Activated CD8-positive, alpha-beta memory T cell treated with anti-CD3 and anti-CD28 coated beads, Interleukin-2, amount 10 ng/mL, durations not matched to agents 7 days and 5 days (primary cell): ENCODE measurements at regions not wholly inside any gene's neighbourhood (a gene's known extent, or its start where the extent isn't known, plus 50 kb on each side); places are given as distances from the start of the nearest gene placed in this dataset.
A peak's percentile ranks its signal among the peaks of the same experiment; 100 is the strongest.

Experiments
- ATAC-seq: fragments of 150-1000 bp; cut with Tn5 transposase; one replicate; pipeline ENCODE4 v1.10.0; 2021; ENCODE audit warnings: moderate library complexity
- CTCF ChIA-PET: fragments of 350-600 bp; sonication (Branson Sonifier 250); formaldehyde crosslinking; loops from one replicate; lab custom pipeline; 2021; ENCODE audit warnings: antibody characterized with exemption; lab: Charles Lee
- DNase-seq: peaks from one replicate; pipeline ENCODE4 v3.0.0-alpha.2; 2020
- H3K27ac Mint-ChIP-seq: one replicate; pipeline ENCODE4 v1.8.0; 2021; ENCODE audit warnings: mild to moderate bottlenecking, mixed read lengths
- H3K27me3 Mint-ChIP-seq: one replicate; pipeline ENCODE4 v1.8.0; 2021; ENCODE audit warnings: mixed read lengths
- H3K36me3 Mint-ChIP-seq: one replicate; pipeline ENCODE4 v1.8.0; 2021; ENCODE audit warnings: mild to moderate bottlenecking, mixed read lengths
- H3K4me1 Mint-ChIP-seq: one replicate; pipeline ENCODE4 v1.8.0; 2021; ENCODE audit warnings: mixed read lengths
- H3K4me3 Mint-ChIP-seq: one replicate; pipeline ENCODE4 v1.8.0; 2021; ENCODE audit warnings: mild to moderate bottlenecking, moderate library complexity, mixed read lengths
- H3K9me3 Mint-ChIP-seq: one replicate; pipeline ENCODE4 v1.8.0; 2022; ENCODE audit warnings: low read depth, mixed read lengths

- H3K27me3 Mint-ChIP-seq: no peaks in the 10 kb centered on the region
- H3K27ac Mint-ChIP-seq: peak overlapping the region; percentile 63
- DNase-seq: no peak
- CTCF ChIA-PET: interaction anchor here (1.0 to 2.3 kb wide), 5 partner anchors 9 to 233 kb away, joined by 3 to 10 read pairs (median 4); partner anchors contain the start of gene GPX8
- H3K36me3 Mint-ChIP-seq: peaks cover 32% of the 10 kb centered on the region
- H3K9me3 Mint-ChIP-seq: peaks cover 13% of the 10 kb centered on the region
- peak; percentile 75 for ATAC-seq
- H3K4me1 Mint-ChIP-seq: peaks cover 15% of the 10 kb centered on the region
- no peak overlapping the region for H3K4me3 Mint-ChIP-seq
Observed at GRCh38 chr5:54927097-54927746, 58.2 kb downstream of the ESM1 start.

GRCh38 chr5:54924487-54924886 lies 60.9 kb downstream of the ESM1 start:
- ATAC-seq: no peak
- Mint-ChIP-seq H3K27ac (no peak overlapping the region), H3K27me3 (peaks cover 23% of the 10 kb centered on the region), H3K36me3 (peaks cover 47% of the 10 kb centered on the region), H3K4me3 (no peak overlapping the region), H3K9me3 (peaks cover 13% of the 10 kb centered on the region), H3K4me1 (peaks cover 15% of the 10 kb centered on the region)
- no peak for DNase-seq
- CTCF ChIA-PET: interaction anchor here (1.1 to 4.1 kb wide), 3 partner anchors 20 to 235 kb away, joined by 3 to 17 read pairs (median 4); partner anchors contain the start of gene GPX8

- Mint-ChIP-seq H3K27ac (no peak overlapping the region), H3K36me3 (peaks cover 21% of the 10 kb centered on the region), H3K4me1 (no peaks in the 10 kb centered on the region), H3K9me3 (no peaks in the 10 kb centered on the region), H3K4me3 (no peak overlapping the region), H3K27me3 (peaks cover 48% of the 10 kb centered on the region)
- CTCF ChIA-PET: interaction anchor here (0.9 to 1.2 kb wide), 2 partner anchors 11 to 242 kb away, joined by 3 to 4 read pairs; partner anchors contain the start of gene GPX8
- no peak for ATAC-seq
- DNase-seq: no peak
Observed at GRCh38 chr5:54917323-54917722, 68.1 kb downstream of the ESM1 start.

GRCh38 chr5:54915466-54916027 lies 69.8 kb downstream of the ESM1 start:
- Mint-ChIP-seq H3K9me3 (no peaks in the 10 kb centered on the region), H3K27ac (no peak overlapping the region), H3K4me1 (peaks cover 4% of the 10 kb centered on the region), H3K27me3 (peaks cover 36% of the 10 kb centered on the region), H3K36me3 (peaks cover 7% of the 10 kb centered on the region), H3K4me3 (no peak overlapping the region)
- no peak for DNase-seq
- CTCF ChIA-PET: interaction anchor here (0.9 to 1.3 kb wide), 2 partner anchors 9 to 12 kb away, joined by 3 to 5 read pairs; no protein-coding TSS in a partner anchor
- no peak for ATAC-seq

GRCh38 chr5:54912021-54912420 lies 73.4 kb downstream of the ESM1 start:
- H3K4me3 Mint-ChIP-seq: no peak overlapping the region
- peaks cover 25% of the 10 kb centered on the region for H3K27me3 Mint-ChIP-seq
- H3K4me1 Mint-ChIP-seq: peaks cover 19% of the 10 kb centered on the region
- no peak overlapping the region for H3K27ac Mint-ChIP-seq
- no peak for ATAC-seq
- H3K36me3 Mint-ChIP-seq: no peaks in the 10 kb centered on the region
- H3K9me3 Mint-ChIP-seq: no peaks in the 10 kb centered on the region
- DNase-seq: no peak
- CTCF ChIA-PET: interaction anchor here (1.8 to 12.9 kb wide), 3 partner anchors 33 to 247 kb away, joined by 8 to 143 read pairs (median 8); partner anchors contain the start of gene GPX8

GRCh38 chr5:54909911-54910870 lies 75.2 kb downstream of the ESM1 start:
- CTCF ChIA-PET: interaction anchor here (1.7 to 12.9 kb wide), 4 partner anchors 34 to 249 kb away, joined by 3 to 143 read pairs (median 9); partner anchors contain the start of gene GPX8
- Mint-ChIP-seq H3K27me3 (peaks cover 23% of the 10 kb centered on the region), H3K4me3 (no peak overlapping the region), H3K36me3 (no peaks in the 10 kb centered on the region), H3K9me3 (no peaks in the 10 kb centered on the region), H3K27ac (no peak overlapping the region), H3K4me1 (peaks cover 30% of the 10 kb centered on the region)
- DNase-seq (no peak), ATAC-seq (no peak)

- Mint-ChIP-seq H3K27me3 (peaks cover 20% of the 10 kb centered on the region), H3K36me3 (no peaks in the 10 kb centered on the region), H3K4me3 (no peak overlapping the region), H3K9me3 (no peaks in the 10 kb centered on the region), H3K4me1 (peaks cover 40% of the 10 kb centered on the region), H3K27ac (no peak overlapping the region)
- DNase-seq: no peak
- no peak for ATAC-seq
- CTCF ChIA-PET: interaction anchor here (1.0 to 12.9 kb wide), 12 partner anchors 10 to 250 kb away, joined by 3 to 143 read pairs (median 4); partner anchors contain the start of gene GPX8
Observed at GRCh38 chr5:54908774-54909525, 76.4 kb downstream of the ESM1 start.

- DNase-seq: peak; percentile 85
- CTCF ChIA-PET: interaction anchor here (0.7 to 12.9 kb wide), 48 partner anchors 9 to 417 kb away, joined by 3 to 143 read pairs (median 4); partner anchors contain the start of genes GPX8 and GZMK
- Mint-ChIP-seq H3K36me3 (no peaks in the 10 kb centered on the region), H3K27me3 (peaks cover 26% of the 10 kb centered on the region), H3K4me3 (no peak overlapping the region), H3K4me1 (peaks cover 66% of the 10 kb centered on the region), H3K27ac (no peak overlapping the region), H3K9me3 (no peaks in the 10 kb centered on the region)
- ATAC-seq: no peak
Observed at GRCh38 chr5:54905942-54906537, 79.4 kb downstream of the ESM1 start.

- H3K36me3 Mint-ChIP-seq: no peaks in the 10 kb centered on the region
- no peak for DNase-seq
- peaks cover 26% of the 10 kb centered on the region for H3K27me3 Mint-ChIP-seq
- no peaks in the 10 kb centered on the region for H3K9me3 Mint-ChIP-seq
- no peak overlapping the region for H3K27ac Mint-ChIP-seq
- peaks cover 61% of the 10 kb centered on the region for H3K4me1 Mint-ChIP-seq
- no peak for ATAC-seq
- no peak overlapping the region for H3K4me3 Mint-ChIP-seq
- CTCF ChIA-PET: interaction anchor here (0.7 to 12.9 kb wide), 25 partner anchors 10 to 267 kb away, joined by 3 to 143 read pairs (median 6); partner anchors contain the start of gene GPX8
Observed at GRCh38 chr5:54905246-54905795, 80.1 kb downstream of the ESM1 start.

- Mint-ChIP-seq H3K9me3 (no peaks in the 10 kb centered on the region), H3K27me3 (peaks cover 32% of the 10 kb centered on the region), H3K4me3 (no peak overlapping the region), H3K4me1 (peaks cover 53% of the 10 kb centered on the region), H3K36me3 (no peaks in the 10 kb centered on the region), H3K27ac (no peak overlapping the region)
- CTCF ChIA-PET: interaction anchor here (0.6 to 12.9 kb wide), 18 partner anchors 9 to 268 kb away, joined by 3 to 143 read pairs (median 4); partner anchors contain the start of gene GPX8
- ATAC-seq (no peak), DNase-seq (no peak)
Observed at GRCh38 chr5:54904425-54904824, 81.0 kb downstream of the ESM1 start.

- Mint-ChIP-seq H3K27ac (peak overlapping the region; percentile 38), H3K36me3 (no peaks in the 10 kb centered on the region), H3K27me3 (peaks cover 42% of the 10 kb centered on the region), H3K9me3 (no peaks in the 10 kb centered on the region), H3K4me1 (peaks cover 48% of the 10 kb centered on the region), H3K4me3 (peak overlapping the region; percentile 4)
- DNase-seq (peak; percentile 85), ATAC-seq (peak; percentile 99)
- CTCF ChIA-PET: interaction anchor here (0.6 to 12.9 kb wide), 20 partner anchors 12 to 385 kb away, joined by 3 to 143 read pairs (median 4); partner anchors contain the start of genes GPX8 and SNX18
Observed at GRCh38 chr5:54902791-54903473, 82.5 kb downstream of the ESM1 start.
